ENCODE measurements at regions not wholly inside any gene's neighbourhood (a gene's known extent, or its start where the extent isn't known, plus 50 kb on each side); places are given as distances from the start of the nearest gene placed in this dataset.

- no peaks in the 10 kb centered on the region for H3K36me3 ChIP-seq (replicated peaks in 1 of 2; ENCODE audit: control insufficient read depth in 2 of 2, insufficient read depth in 2 of 2, low read length in 2 of 2)
- H3K4me2 ChIP-seq (ENCODE audit: insufficient read depth, low read length, poor library complexity, severe bottlenecking) = no peak overlapping the region
- H4K8ac ChIP-seq (ENCODE audit: low read depth, low read length) = no peak overlapping the region
- no peak overlapping the region for H2AFZ ChIP-seq (ENCODE audit: low read length)
- no peak overlapping the region for H3K14ac ChIP-seq (ENCODE audit: low read length)
- H2BK15ac ChIP-seq (ENCODE audit: low read length) = no peak overlapping the region
- no peaks in the 10 kb centered on the region for H3K79me1 ChIP-seq (ENCODE audit: low read depth, low read length)
- no peak overlapping the region for H3K4me3 ChIP-seq (ENCODE audit: low read length in 2 of 2)
- H2BK12ac ChIP-seq (ENCODE audit: low read length) = no peak overlapping the region
- H3K9me3 ChIP-seq (replicated peaks in 1 of 2; ENCODE audit: control insufficient read depth in 2 of 2, insufficient read depth in 1 of 2, low read depth in 1 of 2, low read length in 2 of 2) = no peaks in the 10 kb centered on the region
- H4K91ac ChIP-seq (ENCODE audit: low read depth, low read length, poor library complexity) = no peak overlapping the region
- H3K27ac ChIP-seq (replicated peaks; ENCODE audit: low read length) = no peak overlapping the region
- H3K23ac ChIP-seq (ENCODE audit: low read depth, low read length, poor library complexity) = no peak overlapping the region
- no peak overlapping the region for H3K4ac ChIP-seq (ENCODE audit: low read length)
- no peak overlapping the region for H3K18ac ChIP-seq (ENCODE audit: low read length)
- H3K27me3 ChIP-seq (ENCODE audit: control insufficient read depth in 3 of 3, insufficient read depth in 3 of 3, low read depth in 1 of 3, low read length in 3 of 3) = no peaks in the 10 kb centered on the region
- H2BK5ac ChIP-seq (ENCODE audit: low read length) = no peak overlapping the region
- H2AK5ac ChIP-seq (ENCODE audit: low read depth, low read length) = no peak overlapping the region
- DNase-seq (ENCODE audit: low spot score) = no peak
- H2BK120ac ChIP-seq (ENCODE audit: low read depth, low read length) = no peak overlapping the region
- no peak overlapping the region for H3K9ac ChIP-seq (ENCODE audit: low read depth, low read length, poor library complexity)
- H3K4me1 ChIP-seq (ENCODE audit: control insufficient read depth in 2 of 2, insufficient read depth in 1 of 2, low read depth in 1 of 2, low read length in 2 of 2) = no peaks in the 10 kb centered on the region
These were observed 254.1 kb upstream of the ZNF717 start for GRCh38 chr3:76039431-76039830.

- H3K18ac ChIP-seq (ENCODE audit: low read length) = no peak overlapping the region
- H3K27ac ChIP-seq (replicated peaks; ENCODE audit: low read length) = no peak overlapping the region
- H3K36me3 ChIP-seq (replicated peaks in 1 of 2; ENCODE audit: control insufficient read depth in 2 of 2, insufficient read depth in 2 of 2, low read length in 2 of 2) = no peaks in the 10 kb centered on the region
- H2AK5ac ChIP-seq (ENCODE audit: low read depth, low read length) = no peak overlapping the region
- H3K9ac ChIP-seq (ENCODE audit: low read depth, low read length, poor library complexity) = no peak overlapping the region
- no peak overlapping the region for H2BK12ac ChIP-seq (ENCODE audit: low read length)
- H3K14ac ChIP-seq (ENCODE audit: low read length) = no peak overlapping the region
- H3K4me2 ChIP-seq (ENCODE audit: insufficient read depth, low read length, poor library complexity, severe bottlenecking) = no peak overlapping the region
- no peaks in the 10 kb centered on the region for H3K4me1 ChIP-seq (ENCODE audit: control insufficient read depth in 2 of 2, insufficient read depth in 1 of 2, low read depth in 1 of 2, low read length in 2 of 2)
- H4K8ac ChIP-seq (ENCODE audit: low read depth, low read length) = no peak overlapping the region
- no peaks in the 10 kb centered on the region for H3K27me3 ChIP-seq (ENCODE audit: control insufficient read depth in 3 of 3, insufficient read depth in 3 of 3, low read depth in 1 of 3, low read length in 3 of 3)
- no peaks in the 10 kb centered on the region for H3K79me1 ChIP-seq (ENCODE audit: low read depth, low read length)
- no peak overlapping the region for H3K23ac ChIP-seq (ENCODE audit: low read depth, low read length, poor library complexity)
- H4K91ac ChIP-seq (ENCODE audit: low read depth, low read length, poor library complexity) = no peak overlapping the region
- H2AFZ ChIP-seq (ENCODE audit: low read length) = no peak overlapping the region
- H2BK15ac ChIP-seq (ENCODE audit: low read length) = no peak overlapping the region
- no peak overlapping the region for H2BK120ac ChIP-seq (ENCODE audit: low read depth, low read length)
- no peak overlapping the region for H3K4me3 ChIP-seq (ENCODE audit: low read length in 2 of 2)
- H3K4ac ChIP-seq (ENCODE audit: low read length) = no peak overlapping the region
- no peak overlapping the region for H2BK5ac ChIP-seq (ENCODE audit: low read length)
- no CpG with 5 or more reads among the region's 1 CpG for WGBS, 2 donors (ENCODE audit: extremely low coverage in 2 of 2, insufficient read length in 2 of 2, insufficient replicate concordance in 1 of 2)
- H3K9me3 ChIP-seq (replicated peaks in 1 of 2; ENCODE audit: control insufficient read depth in 2 of 2, insufficient read depth in 1 of 2, low read depth in 1 of 2, low read length in 2 of 2) = no peaks in the 10 kb centered on the region
- no peak for DNase-seq (ENCODE audit: low spot score)
These were observed 255.6 kb upstream of the ZNF717 start for GRCh38 chr3:76040946-76041345.

GRCh38 chr3:76043746-76044145 lies 258.4 kb upstream of the ZNF717 start:
- Histone ChIP-seq H2AK5ac (ENCODE audit: low read depth, low read length) (no peak overlapping the region), H2BK15ac (ENCODE audit: low read length) (no peak overlapping the region), H3K27ac (replicated peaks; ENCODE audit: low read length) (no peak overlapping the region), H3K79me1 (ENCODE audit: low read depth, low read length) (no peaks in the 10 kb centered on the region), H3K4me1 (ENCODE audit: control insufficient read depth in 2 of 2, insufficient read depth in 1 of 2, low read depth in 1 of 2, low read length in 2 of 2) (no peaks in the 10 kb centered on the region), H3K4ac (ENCODE audit: low read length) (no peak overlapping the region), H4K91ac (ENCODE audit: low read depth, low read length, poor library complexity) (no peak overlapping the region), H2BK5ac (ENCODE audit: low read length) (no peak overlapping the region), H3K4me2 (ENCODE audit: insufficient read depth, low read length, poor library complexity, severe bottlenecking) (no peak overlapping the region), H3K14ac (ENCODE audit: low read length) (no peak overlapping the region), H3K23ac (ENCODE audit: low read depth, low read length, poor library complexity) (no peak overlapping the region), H4K8ac (ENCODE audit: low read depth, low read length) (no peak overlapping the region), H3K4me3 (ENCODE audit: low read length in 2 of 2) (no peak overlapping the region), H2AFZ (ENCODE audit: low read length) (no peak overlapping the region), H3K18ac (ENCODE audit: low read length) (no peak overlapping the region), H2BK12ac (ENCODE audit: low read length) (no peak overlapping the region), H3K9ac (ENCODE audit: low read depth, low read length, poor library complexity) (no peak overlapping the region), H3K36me3 (replicated peaks in 1 of 2; ENCODE audit: control insufficient read depth in 2 of 2, insufficient read depth in 2 of 2, low read length in 2 of 2) (no peaks in the 10 kb centered on the region), H3K9me3 (replicated peaks in 1 of 2; ENCODE audit: control insufficient read depth in 2 of 2, insufficient read depth in 1 of 2, low read depth in 1 of 2, low read length in 2 of 2) (no peaks in the 10 kb centered on the region), H3K27me3 (ENCODE audit: control insufficient read depth in 3 of 3, insufficient read depth in 3 of 3, low read depth in 1 of 3, low read length in 3 of 3) (no peaks in the 10 kb centered on the region), H2BK120ac (ENCODE audit: low read depth, low read length) (no peak overlapping the region)
- WGBS, 2 donors (ENCODE audit: extremely low coverage in 2 of 2, insufficient read length in 2 of 2, insufficient replicate concordance in 1 of 2) = no CpG with 5 or more reads among the region's 2 CpGs
- no peak for DNase-seq (ENCODE audit: low spot score)

- Histone ChIP-seq H3K23ac (ENCODE audit: low read depth, low read length, poor library complexity) (no peak overlapping the region), H4K8ac (ENCODE audit: low read depth, low read length) (no peak overlapping the region), H2BK5ac (ENCODE audit: low read length) (no peak overlapping the region), H3K4ac (ENCODE audit: low read length) (no peak overlapping the region), H2BK12ac (ENCODE audit: low read length) (no peak overlapping the region), H2BK15ac (ENCODE audit: low read length) (no peak overlapping the region), H2AK5ac (ENCODE audit: low read depth, low read length) (no peak overlapping the region), H3K36me3 (replicated peaks in 1 of 2; ENCODE audit: control insufficient read depth in 2 of 2, insufficient read depth in 2 of 2, low read length in 2 of 2) (no peaks in the 10 kb centered on the region), H2BK120ac (ENCODE audit: low read depth, low read length) (no peak overlapping the region), H2AFZ (ENCODE audit: low read length) (no peak overlapping the region), H3K79me1 (ENCODE audit: low read depth, low read length) (no peaks in the 10 kb centered on the region), H4K91ac (ENCODE audit: low read depth, low read length, poor library complexity) (no peak overlapping the region), H3K27ac (replicated peaks; ENCODE audit: low read length) (no peak overlapping the region), H3K4me2 (ENCODE audit: insufficient read depth, low read length, poor library complexity, severe bottlenecking) (no peak overlapping the region), H3K9ac (ENCODE audit: low read depth, low read length, poor library complexity) (no peak overlapping the region), H3K4me3 (ENCODE audit: low read length in 2 of 2) (no peak overlapping the region), H3K9me3 (replicated peaks in 1 of 2; ENCODE audit: control insufficient read depth in 2 of 2, insufficient read depth in 1 of 2, low read depth in 1 of 2, low read length in 2 of 2) (no peaks in the 10 kb centered on the region), H3K18ac (ENCODE audit: low read length) (no peak overlapping the region), H3K4me1 (ENCODE audit: control insufficient read depth in 2 of 2, insufficient read depth in 1 of 2, low read depth in 1 of 2, low read length in 2 of 2) (no peaks in the 10 kb centered on the region), H3K27me3 (ENCODE audit: control insufficient read depth in 3 of 3, insufficient read depth in 3 of 3, low read depth in 1 of 3, low read length in 3 of 3) (no peaks in the 10 kb centered on the region), H3K14ac (ENCODE audit: low read length) (no peak overlapping the region)
- peak; percentile 29 for DNase-seq (ENCODE audit: low spot score)
- no CpG with 5 or more reads among the region's 3 CpGs for WGBS, 2 donors (ENCODE audit: extremely low coverage in 2 of 2, insufficient read length in 2 of 2, insufficient replicate concordance in 1 of 2)
These were observed 259.6 kb upstream of the ZNF717 start for GRCh38 chr3:76044601-76045600.

All from neuronal stem cell (in vitro differentiated cells).